8988T (cell line): ENCODE measurements at regions not wholly inside any gene's neighbourhood (a gene's known extent, or its start where the extent isn't known, plus 50 kb on each side); places are given as distances from the start of the nearest gene placed in this dataset.
"Not testable (repeated sequence)": the region's sequence is repeated elsewhere in the genome, so short reads cannot be mapped to it uniquely, and the experiment has no call there.

ENCODE experiments used
- DNase-seq: peaks from one replicate; pipeline ENCODE4 v3.0.0; 2011

GRCh38 chr5:92215116-92215515, 832.0 kb upstream of the ARRDC3 start:
- no peak for DNase-seq

GRCh38 chr5:92208265-92208664, 825.1 kb upstream of the ARRDC3 start:
- no peak for DNase-seq

- DNase-seq = no peak
Measured at GRCh38 chr5:92207151-92207550, 824.0 kb upstream of the ARRDC3 start.

DNA sequence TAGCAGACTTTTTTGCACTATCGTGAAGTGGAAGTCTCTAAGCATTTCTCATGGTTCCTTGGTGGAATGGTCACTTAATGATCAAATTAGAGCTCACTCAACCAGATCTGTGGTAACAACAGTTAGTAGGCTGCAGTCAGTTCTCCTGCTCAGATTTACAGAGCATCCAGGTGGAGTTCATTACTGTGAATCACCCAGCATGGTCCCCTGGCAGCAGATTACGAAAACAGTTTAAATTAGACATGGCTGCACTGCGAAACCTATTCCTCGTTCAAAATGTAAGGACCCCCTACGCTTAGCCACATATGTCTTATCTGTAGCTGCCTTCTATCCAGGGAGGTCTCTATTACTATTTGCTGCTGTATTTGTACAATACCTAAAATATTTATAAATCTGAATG, 823.6 kb upstream of the ARRDC3 start:
- DNase-seq = no peak

DNA sequence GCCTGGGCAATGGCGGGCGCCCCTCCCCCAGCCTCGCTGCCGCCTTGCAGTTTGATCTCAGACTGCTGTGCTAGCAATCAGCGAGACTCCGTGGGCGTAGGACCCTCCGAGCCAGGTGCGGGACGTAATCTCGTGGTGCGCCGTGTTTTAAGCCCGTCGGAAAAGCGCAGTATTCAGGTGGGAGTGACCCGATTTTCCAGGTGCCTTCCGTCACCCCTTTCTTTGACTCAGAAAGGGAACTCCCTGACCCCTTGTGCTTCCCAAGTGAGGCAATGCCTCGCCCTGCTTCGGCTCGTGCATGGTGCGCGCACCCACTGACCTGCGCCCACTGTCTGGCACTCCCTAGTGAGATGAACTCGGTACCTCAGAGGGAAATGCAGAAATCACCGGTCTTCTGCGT, 815.9 kb upstream of the ARRDC3 start:
- not testable (repeated sequence) for DNase-seq

- DNase-seq = no peak
Measured at GRCh38 chr5:92181656-92182055, 798.5 kb upstream of the ARRDC3 start.

- DNase-seq = no peak
Measured at GRCh38 chr5:92180391-92180790, 797.3 kb upstream of the ARRDC3 start.

DNA sequence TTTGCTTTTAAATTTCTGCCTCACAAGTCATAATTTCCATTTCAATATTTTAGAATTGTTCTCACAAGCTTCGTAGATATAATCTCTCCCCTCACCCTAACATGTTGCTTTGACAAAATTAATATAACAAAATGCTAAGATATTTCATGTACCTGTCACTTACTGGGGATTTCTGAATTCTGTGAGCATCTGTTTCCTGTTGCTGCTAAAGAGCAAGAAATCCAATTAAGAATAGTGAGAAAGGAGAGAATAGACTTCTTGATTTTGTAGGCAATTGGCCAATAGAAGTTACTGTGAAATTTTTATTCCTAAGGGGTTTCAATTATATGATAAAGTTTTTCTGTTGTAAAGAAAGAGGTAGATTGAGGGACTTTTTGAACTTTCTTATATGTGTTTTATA, 796.5 kb upstream of the ARRDC3 start:
- DNase-seq = no peak

DNA sequence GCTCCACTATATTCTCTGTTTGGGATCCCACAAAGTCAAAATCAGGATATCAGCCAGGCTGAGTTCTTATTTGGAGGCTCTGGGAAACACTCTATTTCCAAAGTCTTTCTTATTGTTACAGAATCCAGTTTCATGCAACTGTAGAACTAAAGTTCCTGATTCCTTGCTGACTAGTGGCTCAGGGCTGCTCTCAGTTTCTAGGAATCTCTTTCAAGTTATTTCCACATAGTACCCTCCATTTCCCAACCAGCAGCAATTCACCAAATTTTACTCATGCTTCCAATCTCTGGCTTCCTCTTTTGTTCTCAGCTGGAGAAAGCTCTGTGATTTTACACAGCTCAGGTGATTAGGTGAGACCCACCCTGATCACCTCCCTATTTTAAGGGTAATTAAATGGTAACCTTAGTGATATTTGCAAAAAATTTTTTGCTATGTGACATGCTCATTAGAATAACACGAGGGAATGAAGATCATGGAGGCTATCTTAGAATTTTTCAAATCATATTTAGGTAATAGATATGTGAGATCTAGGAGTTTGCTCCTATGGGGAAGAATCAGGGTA, 794.9 kb upstream of the ARRDC3 start:
- no peak for DNase-seq

GRCh38 chr5:92163906-92164305, 780.8 kb upstream of the ARRDC3 start:
- no peak for DNase-seq

DNA sequence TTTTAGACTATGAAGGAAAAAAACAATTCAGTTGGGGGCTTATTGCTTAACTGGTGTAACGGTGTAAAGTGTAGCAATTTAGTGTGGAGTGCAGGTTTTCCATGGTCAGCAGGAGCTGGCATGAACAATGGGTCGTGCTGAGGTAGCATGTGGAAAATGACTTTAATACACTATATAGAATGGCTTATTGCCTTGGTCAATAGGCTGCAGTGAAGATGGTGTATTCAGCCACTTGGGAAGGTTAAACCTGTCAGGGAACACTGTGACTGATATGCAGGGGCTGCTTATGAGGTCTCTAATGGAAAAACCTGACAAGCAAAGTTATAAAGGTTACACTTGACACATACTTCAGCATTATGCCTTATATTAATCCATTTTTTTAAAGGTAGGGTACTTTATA, 764.7 kb upstream of the ARRDC3 start:
- no peak for DNase-seq

- no peak for DNase-seq
Measured at GRCh38 chr5:92147266-92147665, 764.1 kb upstream of the ARRDC3 start.

DNA sequence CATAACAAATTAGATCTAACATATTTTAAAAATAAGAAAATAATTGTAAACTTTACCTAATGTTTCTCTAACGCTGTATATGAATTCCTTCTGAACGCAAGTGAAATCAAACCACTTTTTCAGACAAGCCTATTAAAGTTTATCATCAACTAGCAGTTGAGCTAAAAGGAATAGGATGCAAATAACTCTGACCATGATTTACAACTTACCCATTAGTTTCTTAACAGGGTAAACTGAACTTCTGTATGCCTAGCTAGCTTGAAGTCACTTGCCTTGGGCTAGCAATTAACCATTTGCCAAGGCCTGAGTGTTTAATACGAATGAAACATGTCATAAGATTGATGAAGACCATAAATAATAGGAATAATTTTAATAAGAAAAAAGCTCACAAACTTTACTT, 762.7 kb upstream of the ARRDC3 start:
- no peak for DNase-seq

DNA sequence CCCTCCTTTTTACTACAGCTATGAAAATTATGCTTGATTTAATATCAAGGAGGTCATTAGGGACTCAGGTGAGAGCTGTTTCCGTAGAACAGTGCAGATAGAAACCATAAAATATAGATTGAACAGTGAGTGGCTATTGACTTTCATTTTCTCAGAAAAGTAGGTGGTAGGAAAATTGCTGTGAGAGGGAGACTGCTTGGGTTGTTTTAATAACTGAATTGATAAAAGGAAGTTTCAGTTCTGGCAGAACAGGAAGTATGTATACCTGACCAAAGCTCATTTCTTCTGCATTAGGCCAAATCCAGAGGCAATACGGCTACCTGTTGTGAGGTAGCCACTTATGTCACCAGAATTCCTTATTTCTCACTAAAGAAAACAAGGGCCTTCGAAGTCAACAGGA, 761.7 kb upstream of the ARRDC3 start:
- DNase-seq = no peak

DNA sequence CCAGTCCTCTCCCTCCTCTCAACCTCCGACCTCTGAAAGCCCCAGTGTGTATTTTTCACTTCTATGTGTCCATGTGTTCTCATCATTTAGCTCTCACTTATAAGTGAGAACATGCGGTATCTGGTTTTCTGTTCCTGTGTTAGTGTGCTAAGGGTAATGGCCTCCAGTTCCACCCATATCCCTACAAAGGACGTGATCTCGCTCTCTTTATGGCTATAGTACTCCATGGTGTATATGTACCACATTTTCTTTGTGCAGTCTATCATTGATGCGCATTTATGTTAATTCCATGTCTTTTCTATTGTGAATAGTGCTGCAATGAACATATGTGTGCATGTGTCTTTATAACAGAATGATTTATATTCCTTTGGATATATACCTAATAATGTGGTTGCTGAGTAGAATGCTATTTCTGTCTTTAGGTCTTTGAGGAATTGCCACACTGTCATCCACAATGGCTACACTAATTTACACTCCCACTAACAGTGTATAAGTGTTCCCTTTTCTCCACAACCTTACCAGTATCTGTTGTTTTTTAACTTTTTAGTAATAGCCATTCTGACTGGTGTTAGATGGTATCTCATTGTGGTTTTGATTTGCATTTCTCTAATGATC, 749.3 kb upstream of the ARRDC3 start:
- not testable (repeated sequence) for DNase-seq

DNA sequence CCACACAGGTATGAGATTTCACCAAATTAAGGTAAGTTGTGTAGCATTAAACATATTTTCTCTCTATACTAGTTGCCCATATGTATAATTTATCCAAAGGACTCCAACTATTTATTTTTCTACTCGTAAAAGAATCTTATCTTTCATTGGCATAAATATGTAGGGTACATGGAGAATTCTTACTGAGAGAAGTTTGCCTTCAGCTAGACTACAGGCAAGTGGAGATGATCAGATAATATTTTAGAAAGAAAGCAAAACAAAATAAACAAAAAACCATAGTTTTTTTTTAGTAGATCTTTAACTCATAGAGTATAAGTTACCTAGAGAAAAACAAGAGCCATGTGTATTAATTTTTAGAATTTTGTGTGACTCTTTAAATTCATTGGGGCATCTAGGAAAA, 743.1 kb upstream of the ARRDC3 start:
- no peak for DNase-seq

GRCh38 chr5:92119110-92119509, 736.0 kb upstream of the ARRDC3 start:
- no peak for DNase-seq

DNA sequence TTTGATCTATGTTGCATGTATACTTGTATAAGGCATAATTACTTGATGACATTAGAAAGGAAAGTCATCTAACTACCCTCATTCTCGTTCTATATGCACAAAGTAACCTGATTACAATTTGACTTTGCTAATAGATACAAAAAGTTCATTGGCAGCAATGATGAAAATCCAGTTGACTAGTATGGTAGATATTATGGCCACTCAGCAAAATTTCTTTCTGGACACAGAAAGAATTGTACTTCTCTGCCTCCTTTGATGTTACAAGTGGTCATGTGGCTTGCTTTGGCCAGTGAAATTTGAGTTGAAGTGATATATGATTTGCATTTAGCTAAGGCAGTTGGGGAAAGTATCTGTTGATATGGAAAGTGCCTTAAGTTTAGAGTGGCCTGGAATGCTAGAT, 723.7 kb upstream of the ARRDC3 start:
- DNase-seq = no peak

DNA sequence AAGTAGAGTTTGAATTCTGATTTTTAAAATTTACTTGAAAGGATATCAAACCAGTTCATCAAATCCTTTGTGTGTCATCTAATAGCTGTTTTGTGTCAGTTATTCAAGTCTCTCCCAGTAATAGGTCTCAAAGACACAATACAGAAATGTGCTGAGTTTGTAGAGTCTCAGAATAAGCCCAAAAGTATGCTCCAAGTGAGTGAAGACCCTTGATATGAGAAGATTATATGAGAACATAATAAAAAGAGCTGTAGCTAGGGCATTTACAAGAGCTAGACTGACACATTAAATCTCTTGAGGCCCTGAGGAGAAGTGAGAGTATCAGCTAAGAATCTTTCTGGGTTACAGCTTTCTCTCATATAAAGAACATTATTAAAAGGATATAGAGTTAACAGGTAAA, 721.0 kb upstream of the ARRDC3 start:
- DNase-seq = no peak

DNA sequence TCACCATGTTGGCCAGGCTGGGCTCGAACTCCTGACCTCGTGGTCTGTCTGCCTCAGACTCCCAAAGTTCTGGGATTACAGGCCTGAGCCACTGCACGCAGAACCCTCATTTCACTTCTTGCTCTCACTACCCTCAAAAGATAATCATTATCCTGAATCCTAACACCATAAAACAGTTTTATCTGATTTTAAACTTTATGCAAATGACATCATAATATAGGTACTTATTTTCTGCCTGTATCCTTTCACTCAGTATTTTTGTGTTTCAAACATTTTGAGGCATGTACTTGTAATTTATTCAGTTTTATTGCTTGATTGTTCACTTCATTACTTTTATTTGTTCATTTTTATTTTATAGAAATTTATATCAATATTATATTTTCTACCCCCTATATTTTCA, 719.2 kb upstream of the ARRDC3 start:
- DNase-seq = no peak

DNA sequence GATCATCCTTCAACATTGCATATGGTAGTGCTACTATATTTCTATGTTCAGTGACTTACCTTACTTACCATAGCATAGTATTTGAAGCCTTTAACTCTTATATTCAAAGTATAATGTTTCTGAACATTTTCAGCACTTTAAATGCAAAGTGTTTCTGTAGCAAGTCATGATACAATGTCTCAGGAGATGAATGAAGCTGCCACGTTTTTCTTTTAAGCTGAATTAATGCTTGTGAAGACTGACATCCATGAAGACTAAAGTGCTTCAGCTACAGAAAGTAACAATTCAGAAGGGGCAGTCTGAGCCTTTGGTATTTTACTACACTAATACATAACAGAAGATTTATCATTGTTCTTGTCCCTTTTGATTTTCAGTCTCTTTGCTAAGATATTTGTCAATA, 709.1 kb upstream of the ARRDC3 start:
- DNase-seq = no peak

DNA sequence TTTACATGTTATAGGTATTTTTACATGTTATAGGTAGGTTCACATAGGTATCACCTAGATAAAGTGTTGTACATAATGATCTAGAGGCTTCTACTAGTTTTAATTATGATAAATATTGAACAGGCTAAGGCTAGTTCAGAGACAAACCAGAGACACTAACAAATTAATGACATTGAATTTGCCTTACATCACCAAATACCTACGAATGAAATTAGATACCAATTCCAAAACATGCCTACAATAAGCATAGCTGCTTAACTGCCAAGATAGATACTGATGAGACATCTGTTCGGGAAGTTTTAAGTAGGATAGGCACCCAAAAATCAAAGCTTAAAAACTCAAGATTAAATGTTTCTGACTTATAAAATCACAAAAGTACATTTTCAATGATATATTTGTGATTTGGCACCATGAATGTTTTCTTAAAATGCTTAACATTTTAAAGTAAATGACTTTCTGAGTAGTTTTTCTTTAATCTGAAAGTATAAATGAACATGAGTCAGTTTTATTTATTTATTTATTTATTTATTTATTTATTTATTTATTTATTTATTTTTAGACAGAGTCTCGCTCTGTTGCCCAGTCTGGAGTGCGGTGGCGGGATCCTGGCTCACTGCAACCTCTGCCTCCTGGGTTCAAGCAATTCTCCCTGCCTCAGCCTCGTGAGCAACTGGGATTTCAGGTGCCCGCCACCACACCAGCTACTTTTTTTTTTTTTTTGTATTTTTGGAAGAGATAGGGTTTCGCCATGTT, 703.1 kb upstream of the ARRDC3 start:
- DNase-seq = no peak

DNA sequence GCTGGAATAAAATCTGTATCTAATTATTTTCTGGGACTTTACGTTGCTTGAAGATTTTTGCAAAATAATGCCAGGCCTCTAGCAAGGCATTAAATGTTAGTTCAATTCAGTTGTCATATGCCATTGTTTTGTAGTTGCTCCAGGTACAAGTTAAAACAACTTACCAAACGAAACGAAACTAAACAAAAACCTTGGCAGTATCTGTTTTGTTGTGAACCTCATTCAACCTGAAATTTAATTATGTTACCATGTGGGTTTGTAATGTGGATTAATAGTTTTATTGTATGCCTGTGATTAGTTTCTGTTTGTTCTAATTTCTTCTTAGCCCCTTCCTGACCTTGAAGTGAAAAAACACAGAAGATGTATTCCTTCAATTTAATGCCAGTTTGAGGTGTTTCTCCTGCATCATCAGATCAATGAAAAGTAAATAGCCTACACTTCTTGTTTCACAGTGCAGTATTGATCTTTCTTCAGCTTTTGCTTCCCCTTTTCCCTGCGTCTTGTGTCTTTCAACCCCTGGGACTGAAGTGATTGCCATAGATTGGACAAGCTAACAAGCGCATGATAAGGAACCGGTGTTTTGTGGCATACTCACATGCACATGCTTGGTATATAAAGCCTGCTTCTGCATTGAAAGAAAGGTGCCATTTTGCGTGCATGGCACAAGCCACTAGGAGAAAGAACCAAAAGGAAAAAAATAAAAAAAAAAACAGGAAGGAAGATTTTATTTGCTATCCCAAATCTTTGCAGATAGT, 699.0 kb upstream of the ARRDC3 start:
- DNase-seq = no peak

- no peak for DNase-seq
Measured at GRCh38 chr5:92070786-92071185, 687.7 kb upstream of the ARRDC3 start.
